ENCODE measurements at regions not wholly inside any gene's neighbourhood (a gene's known extent, or its start where the extent isn't known, plus 50 kb on each side); places are given as distances from the start of the nearest gene placed in this dataset.
A peak's percentile ranks its signal among the peaks of the same experiment; 100 is the strongest.

- no peak for DNase-seq (ENCODE audit: low spot score)
- intact Hi-C loops (cut with DNase I) = no loop called here
These were observed 235.5 kb downstream of the BMP7 start for GRCh38 chr20:57030611-57031600.

GRCh38 chr20:57031867-57032355, 234.5 kb downstream of the BMP7 start:
- intact Hi-C loops (cut with DNase I) = no loop called here
- DNase-seq (ENCODE audit: low spot score) = no peak

GRCh38 chr20:57032847-57033246, 233.6 kb downstream of the BMP7 start:
- intact Hi-C loops (cut with DNase I) = no loop called here
- DNase-seq (ENCODE audit: low spot score) = no peak

GRCh38 chr20:57034001-57034400, 232.4 kb downstream of the BMP7 start:
- intact Hi-C loops (cut with DNase I) = no loop called here
- no peak for DNase-seq (ENCODE audit: low spot score)

- intact Hi-C loops (cut with DNase I) = no loop called here
- no peak for DNase-seq (ENCODE audit: low spot score)
These were observed 228.8 kb downstream of the BMP7 start for GRCh38 chr20:57037689-57038088.

- no peak for DNase-seq (ENCODE audit: low spot score)
- intact Hi-C loops (cut with DNase I) = no loop called here
These were observed 227.6 kb downstream of the BMP7 start for GRCh38 chr20:57038608-57039440.

- intact Hi-C loops (cut with DNase I) = no loop called here
- no peak for DNase-seq (ENCODE audit: low spot score)
These were observed 226.0 kb downstream of the BMP7 start for GRCh38 chr20:57040466-57040865.

- DNase-seq (ENCODE audit: low spot score) = no peak
- intact Hi-C loops (cut with DNase I) = no loop called here
These were observed 225.5 kb downstream of the BMP7 start for GRCh38 chr20:57040924-57041323.

- intact Hi-C loops (cut with DNase I) = no loop called here
- no peak for DNase-seq (ENCODE audit: low spot score)
These were observed 223.3 kb downstream of the BMP7 start for GRCh38 chr20:57043091-57043490.

GRCh38 chr20:57043669-57044268, 222.7 kb downstream of the BMP7 start:
- no peak for DNase-seq (ENCODE audit: low spot score)

GRCh38 chr20:57047281-57048026, 219.0 kb downstream of the BMP7 start:
- no peak for DNase-seq (ENCODE audit: low spot score)
- intact Hi-C loops (cut with DNase I) = no loop called here

More at GRCh38 chr20:57043669-57044268, 222.7 kb downstream of the BMP7 start:
- intact Hi-C loops (cut with DNase I) = no loop called here

GRCh38 chr20:57048027-57048869, 218.2 kb downstream of the BMP7 start:
- intact Hi-C loops (cut with DNase I) = no loop called here
- DNase-seq (ENCODE audit: low spot score) = no peak

GRCh38 chr20:57049296-57049695, 217.1 kb downstream of the BMP7 start:
- intact Hi-C loops (cut with DNase I) = no loop called here
- no peak for DNase-seq (ENCODE audit: low spot score)

GRCh38 chr20:57051096-57051495, 215.3 kb downstream of the BMP7 start:
- peak; percentile 29 for DNase-seq (ENCODE audit: low spot score)
- intact Hi-C loops (cut with DNase I) = no loop called here

GRCh38 chr20:57053067-57053466, 213.4 kb downstream of the BMP7 start:
- DNase-seq (ENCODE audit: low spot score) = no peak
- intact Hi-C loops (cut with DNase I) = no loop called here

GRCh38 chr20:57053793-57054552, 212.5 kb downstream of the BMP7 start:
- peak; percentile 71 for DNase-seq (ENCODE audit: low spot score)

GRCh38 chr20:57055345-57055744, 211.1 kb downstream of the BMP7 start:
- DNase-seq (ENCODE audit: low spot score) = no peak
- intact Hi-C loops (cut with DNase I) = no loop called here

More at GRCh38 chr20:57053793-57054552, 212.5 kb downstream of the BMP7 start:
- intact Hi-C loops (cut with DNase I) = no loop called here

GRCh38 chr20:57056651-57057050, 209.8 kb downstream of the BMP7 start:
- intact Hi-C loops (cut with DNase I) = no loop called here
- no peak for DNase-seq (ENCODE audit: low spot score)
